ENCODE measurements at regions not wholly inside any gene's neighbourhood (a gene's known extent, or its start where the extent isn't known, plus 50 kb on each side); places are given as distances from the start of the nearest gene placed in this dataset.

DNA sequence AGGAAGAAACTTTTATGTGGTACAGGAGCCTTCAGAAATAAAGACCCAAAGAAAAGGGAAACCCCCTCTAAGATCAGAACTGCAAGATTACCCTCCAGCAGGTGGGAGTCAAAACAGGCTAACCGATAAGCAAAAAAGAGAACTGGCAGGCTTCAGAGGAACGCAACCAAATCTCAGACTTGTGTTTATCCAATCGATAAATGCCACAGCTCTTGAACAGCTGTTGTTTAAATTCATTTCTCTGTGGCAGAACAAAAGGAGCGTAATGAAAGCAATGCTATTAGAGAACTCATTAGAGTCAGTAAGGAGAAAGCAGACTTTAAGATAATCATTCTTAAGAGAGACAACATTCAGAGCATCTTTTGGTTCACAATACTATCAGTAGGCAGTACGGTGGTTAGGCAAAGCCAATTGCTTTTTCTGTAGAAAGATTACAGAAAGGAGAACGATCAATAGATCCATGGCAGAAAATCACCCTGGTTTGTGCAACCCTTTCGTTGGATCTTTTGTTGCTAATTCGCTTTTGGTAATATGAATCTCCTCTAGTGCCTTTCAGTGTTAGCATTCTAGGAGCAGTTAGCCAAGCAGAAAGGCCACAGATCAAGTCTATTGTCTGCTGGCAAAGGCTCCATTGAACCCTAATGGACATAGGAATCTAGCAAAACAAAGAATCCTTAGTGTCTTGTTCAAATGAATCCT, 476.4 kb upstream of the CHST9 start:
- no peaks in the 10 kb centered on the region for H3K9me3 ChIP-seq (replicated peaks in 1 of 2; ENCODE audit: control insufficient read depth in 1 of 2, insufficient read depth in 1 of 2, low read length in 2 of 2)
- H3K4me1 ChIP-seq (ENCODE audit: control insufficient read depth in 1 of 2, insufficient read depth in 2 of 2, low read length in 2 of 2): no peaks in the 10 kb centered on the region
- no peaks in the 10 kb centered on the region for H3K36me3 ChIP-seq (replicated peaks in 1 of 2; ENCODE audit: control insufficient read depth in 1 of 2, insufficient read depth in 2 of 2, low read length in 2 of 2)
- no peak overlapping the region for H3K9ac ChIP-seq (ENCODE audit: insufficient read depth, low read length, poor library complexity, severe bottlenecking)
- Mint-ChIP-seq H3K4me1 (no peaks in the 10 kb centered on the region), H3K36me3 (no peaks in the 10 kb centered on the region), H3K27ac (no peak overlapping the region), H3K4me3 (no peak overlapping the region), H3K27me3 (ENCODE audit: low read depth in 3 of 3) (peaks cover 0 to 5% (median 2%) of the 10 kb centered on the region in 3 donors), H3K9me3 (peaks cover 0 to 4% (median 2%) of the 10 kb centered on the region in 7 donors)
- no peaks in the 10 kb centered on the region for H3K79me2 ChIP-seq (ENCODE audit: insufficient read depth, low read length)
- no peaks in the 10 kb centered on the region for H4K20me1 ChIP-seq (ENCODE audit: insufficient read depth, low read length)
- no peak overlapping the region for H3K4me2 ChIP-seq (replicated peaks; ENCODE audit: extremely low read depth, low read length, poor library complexity, severe bottlenecking)
- 95% methylated on average over 6 of the region's 8 CpGs for WGBS (ENCODE audit: insufficient coverage)
- no peak overlapping the region for H3K4me3 ChIP-seq (replicated peaks in 1 of 3; ENCODE audit: low read depth in 2 of 3, low read length in 3 of 3)
- TF ChIP-seq, protein P1, sequence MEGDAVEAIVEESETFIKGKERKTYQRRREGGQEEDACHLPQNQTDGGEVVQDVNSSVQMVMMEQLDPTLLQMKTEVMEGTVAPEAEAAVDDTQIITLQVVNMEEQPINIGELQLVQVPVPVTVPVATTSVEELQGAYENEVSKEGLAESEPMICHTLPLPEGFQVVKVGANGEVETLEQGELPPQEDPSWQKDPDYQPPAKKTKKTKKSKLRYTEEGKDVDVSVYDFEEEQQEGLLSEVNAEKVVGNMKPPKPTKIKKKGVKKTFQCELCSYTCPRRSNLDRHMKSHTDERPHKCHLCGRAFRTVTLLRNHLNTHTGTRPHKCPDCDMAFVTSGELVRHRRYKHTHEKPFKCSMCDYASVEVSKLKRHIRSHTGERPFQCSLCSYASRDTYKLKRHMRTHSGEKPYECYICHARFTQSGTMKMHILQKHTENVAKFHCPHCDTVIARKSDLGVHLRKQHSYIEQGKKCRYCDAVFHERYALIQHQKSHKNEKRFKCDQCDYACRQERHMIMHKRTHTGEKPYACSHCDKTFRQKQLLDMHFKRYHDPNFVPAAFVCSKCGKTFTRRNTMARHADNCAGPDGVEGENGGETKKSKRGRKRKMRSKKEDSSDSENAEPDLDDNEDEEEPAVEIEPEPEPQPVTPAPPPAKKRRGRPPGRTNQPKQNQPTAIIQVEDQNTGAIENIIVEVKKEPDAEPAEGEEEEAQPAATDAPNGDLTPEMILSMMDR (IDR thresholded peaks at IDR 0.05): no peak
- DNase-seq: no peak
- H2AFZ ChIP-seq (ENCODE audit: insufficient read depth, low read depth, low read length, poor library complexity, severe bottlenecking): no peak overlapping the region
- H3K27me3 ChIP-seq (ENCODE audit: control insufficient read depth in 2 of 2, insufficient read depth in 2 of 2, low read length in 2 of 2): no peaks in the 10 kb centered on the region
- intact Hi-C loops (cut with micrococcal nuclease): no loop called here
- no peak overlapping the region for H3K27ac ChIP-seq (ENCODE audit: low read depth in 1 of 2, low read length in 2 of 2)

DNA sequence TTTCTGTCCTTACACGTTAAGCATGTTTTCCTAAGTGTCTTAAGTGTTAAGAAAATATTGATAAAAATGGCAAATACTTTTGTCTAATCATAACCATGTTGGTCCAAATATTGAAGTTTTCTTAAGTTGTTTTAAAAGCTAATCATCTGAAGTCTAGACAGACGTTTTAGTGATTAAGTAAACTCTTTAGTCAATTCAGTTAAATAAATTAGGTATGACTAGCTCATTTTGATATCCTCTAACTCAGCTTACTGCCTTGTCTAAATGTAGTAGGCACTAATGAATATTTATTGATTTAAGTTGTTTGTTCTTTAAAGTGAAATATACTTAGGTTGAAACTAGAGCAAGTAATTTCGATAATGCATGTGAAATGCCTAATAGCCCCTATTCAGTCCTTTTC, 471.8 kb upstream of the CHST9 start:
- Histone ChIP-seq H3K27me3 (ENCODE audit: control insufficient read depth in 2 of 2, insufficient read depth in 2 of 2, low read length in 2 of 2) (no peaks in the 10 kb centered on the region), H3K9me3 (replicated peaks in 1 of 2; ENCODE audit: control insufficient read depth in 1 of 2, insufficient read depth in 1 of 2, low read length in 2 of 2) (no peaks in the 10 kb centered on the region), H2AFZ (ENCODE audit: insufficient read depth, low read depth, low read length, poor library complexity, severe bottlenecking) (no peak overlapping the region), H3K36me3 (replicated peaks in 1 of 2; ENCODE audit: control insufficient read depth in 1 of 2, insufficient read depth in 2 of 2, low read length in 2 of 2) (no peaks in the 10 kb centered on the region), H4K20me1 (ENCODE audit: insufficient read depth, low read length) (no peaks in the 10 kb centered on the region), H3K27ac (ENCODE audit: low read depth in 1 of 2, low read length in 2 of 2) (no peak overlapping the region), H3K4me1 (ENCODE audit: control insufficient read depth in 1 of 2, insufficient read depth in 2 of 2, low read length in 2 of 2) (no peaks in the 10 kb centered on the region), H3K4me2 (replicated peaks; ENCODE audit: extremely low read depth, low read length, poor library complexity, severe bottlenecking) (no peak overlapping the region), H3K79me2 (ENCODE audit: insufficient read depth, low read length) (no peaks in the 10 kb centered on the region), H3K4me3 (replicated peaks in 1 of 3; ENCODE audit: low read depth in 2 of 3, low read length in 3 of 3) (no peak overlapping the region), H3K9ac (ENCODE audit: insufficient read depth, low read length, poor library complexity, severe bottlenecking) (no peak overlapping the region)
- TF ChIP-seq, protein P1 (IDR thresholded peaks at IDR 0.05): no peak
- Mint-ChIP-seq H3K4me1 (no peaks in the 10 kb centered on the region), H3K9me3 (peaks cover 0 to 2% (median 0%) of the 10 kb centered on the region in 7 donors), H3K27ac (no peak overlapping the region), H3K36me3 (no peaks in the 10 kb centered on the region), H3K27me3 (ENCODE audit: low read depth in 3 of 3) (peaks cover 0 to 5% (median 2%) of the 10 kb centered on the region in 3 donors), H3K4me3 (no peak overlapping the region)
- no CpG with 5 or more reads among the region's 3 CpGs for WGBS (ENCODE audit: insufficient coverage)
- DNase-seq: no peak
- intact Hi-C loops (cut with micrococcal nuclease): no loop called here
